Colon (tissue), 2 donors: ENCODE measurements at regions not wholly inside any gene's neighbourhood (a gene's known extent, or its start where the extent isn't known, plus 50 kb on each side); places are given as distances from the start of the nearest gene placed in this dataset.

Source experiments
- FAIRE-seq: peaks from 2 replicates; lab custom pipeline; 2012; peaks lifted over from hg19 to GRCh38; lab: Jason Lieb, UNC
- donor health status: control.
- donor health status: control.

DNA sequence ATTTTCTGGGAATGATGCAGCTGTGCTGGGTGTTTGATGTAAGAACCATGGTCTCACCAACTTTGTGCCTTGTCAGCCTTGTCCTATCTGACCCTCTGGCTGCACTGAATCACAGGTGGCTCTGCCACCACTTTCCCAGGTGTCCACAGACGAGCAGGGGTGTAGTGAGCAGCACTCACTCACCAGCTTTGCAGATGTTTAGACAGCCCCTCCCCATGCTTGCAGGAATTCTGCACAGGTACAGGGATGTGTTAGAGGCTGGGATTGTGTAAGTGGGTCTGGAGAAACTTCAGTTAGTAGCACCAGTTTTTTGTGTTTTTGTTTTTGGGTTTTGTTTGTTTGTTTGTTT is 88.2 kb upstream of the NAA20 start:
- FAIRE-seq: no peak

- FAIRE-seq: no peak
Measured at GRCh38 chr20:19929481-19930145, 87.5 kb upstream of the NAA20 start.

GRCh38 chr20:19930426-19930825 is 86.7 kb upstream of the NAA20 start:
- no peak for FAIRE-seq

GRCh38 chr20:19932170-19932667 is 84.9 kb upstream of the NAA20 start:
- no peak for FAIRE-seq

- no peak for FAIRE-seq
Measured at GRCh38 chr20:19934792-19935491, 82.2 kb upstream of the NAA20 start.

DNA sequence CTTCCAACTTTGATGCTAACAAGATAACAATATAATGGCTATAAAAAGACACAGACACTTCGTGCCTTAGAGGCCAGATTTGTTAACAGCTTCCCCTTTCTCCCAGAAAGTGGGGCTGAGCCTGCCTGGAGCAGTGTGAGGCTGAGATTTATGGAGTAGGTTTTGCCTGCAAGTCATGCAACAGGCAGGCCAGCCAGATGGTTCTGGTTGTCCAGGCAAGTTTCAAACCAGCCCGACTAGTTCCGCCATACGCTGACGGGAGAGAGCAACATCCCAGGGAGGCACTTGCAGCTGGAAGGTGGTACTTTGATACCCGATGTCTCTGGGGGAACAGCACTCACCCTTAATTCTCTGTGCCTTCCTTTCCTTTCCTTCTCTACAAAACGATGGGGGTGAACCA is 81.3 kb upstream of the NAA20 start:
- FAIRE-seq: no peak

GRCh38 chr20:19936466-19937200 is 80.5 kb upstream of the NAA20 start:
- FAIRE-seq: no peak

- no peak for FAIRE-seq
Measured at GRCh38 chr20:19937218-19937617, 79.9 kb upstream of the NAA20 start.

DNA sequence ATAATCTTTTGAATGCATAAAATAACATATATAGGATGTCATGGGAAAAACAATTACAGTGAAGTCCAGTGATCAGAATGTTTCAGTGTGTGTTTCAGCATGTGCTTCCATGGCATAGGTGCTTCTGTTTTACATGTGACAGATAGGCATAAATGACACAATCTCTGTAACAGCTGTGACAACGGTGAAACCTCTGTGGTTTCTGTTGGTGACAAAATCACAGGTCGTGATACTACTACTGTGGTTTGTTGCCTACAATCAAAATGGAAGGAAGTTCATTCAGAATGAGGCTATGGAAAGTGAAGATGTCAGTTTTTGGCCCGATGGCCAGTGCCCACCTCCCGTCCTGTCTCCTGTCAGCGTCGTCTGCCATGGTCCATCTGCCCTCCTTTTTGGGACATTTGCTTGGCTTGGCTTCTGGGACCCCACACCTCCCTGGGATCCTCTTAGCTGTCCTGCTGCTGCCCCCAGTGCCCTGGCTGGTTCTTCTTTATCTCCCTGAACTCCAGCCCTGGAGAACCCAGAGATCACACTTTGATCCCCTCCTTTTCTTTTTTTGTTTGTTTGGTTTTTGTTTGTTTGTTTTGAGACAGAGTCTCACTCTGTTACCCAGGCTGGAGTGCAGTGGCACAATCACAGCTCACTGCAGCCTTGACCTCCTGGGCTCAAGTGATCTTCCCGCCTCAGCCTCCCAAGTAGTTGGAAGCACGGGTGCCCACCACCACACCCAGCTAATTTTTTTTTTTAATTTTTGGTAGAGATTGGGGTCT is 79.3 kb upstream of the NAA20 start:
- no peak for FAIRE-seq

GRCh38 chr20:19938421-19939090 is 78.6 kb upstream of the NAA20 start:
- no peak for FAIRE-seq

DNA sequence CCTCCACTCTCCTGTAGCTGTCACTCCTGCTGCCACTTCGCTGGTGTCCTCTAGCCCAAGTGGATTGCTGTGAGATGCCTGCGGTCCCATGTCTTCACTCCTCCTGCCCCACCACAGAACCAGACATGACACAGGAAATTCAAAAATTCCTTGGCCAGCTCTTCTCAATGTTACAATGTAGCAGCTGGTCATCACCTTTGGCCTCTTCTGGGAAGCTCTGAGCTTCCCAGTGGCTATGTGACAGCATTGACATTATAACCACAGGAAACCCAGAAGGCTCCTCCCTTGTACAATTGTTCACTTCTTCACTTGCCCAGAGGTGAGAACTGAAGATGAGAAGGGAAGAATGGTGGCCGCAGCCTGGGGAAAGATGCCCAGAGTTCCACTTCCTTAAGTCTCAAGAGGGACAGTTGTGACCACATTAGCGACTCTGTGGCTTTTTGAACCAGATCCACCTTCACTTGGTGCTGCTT is 76.1 kb upstream of the NAA20 start:
- no peak for FAIRE-seq

GRCh38 chr20:19942611-19943010 is 74.6 kb upstream of the NAA20 start:
- FAIRE-seq: no peak

- FAIRE-seq: no peak
Measured at GRCh38 chr20:19943061-19943521, 74.1 kb upstream of the NAA20 start.

GRCh38 chr20:19944772-19945459 is 72.2 kb upstream of the NAA20 start:
- FAIRE-seq: no peak

GRCh38 chr20:19945732-19946670 is 71.2 kb upstream of the NAA20 start:
- no peak for FAIRE-seq

DNA sequence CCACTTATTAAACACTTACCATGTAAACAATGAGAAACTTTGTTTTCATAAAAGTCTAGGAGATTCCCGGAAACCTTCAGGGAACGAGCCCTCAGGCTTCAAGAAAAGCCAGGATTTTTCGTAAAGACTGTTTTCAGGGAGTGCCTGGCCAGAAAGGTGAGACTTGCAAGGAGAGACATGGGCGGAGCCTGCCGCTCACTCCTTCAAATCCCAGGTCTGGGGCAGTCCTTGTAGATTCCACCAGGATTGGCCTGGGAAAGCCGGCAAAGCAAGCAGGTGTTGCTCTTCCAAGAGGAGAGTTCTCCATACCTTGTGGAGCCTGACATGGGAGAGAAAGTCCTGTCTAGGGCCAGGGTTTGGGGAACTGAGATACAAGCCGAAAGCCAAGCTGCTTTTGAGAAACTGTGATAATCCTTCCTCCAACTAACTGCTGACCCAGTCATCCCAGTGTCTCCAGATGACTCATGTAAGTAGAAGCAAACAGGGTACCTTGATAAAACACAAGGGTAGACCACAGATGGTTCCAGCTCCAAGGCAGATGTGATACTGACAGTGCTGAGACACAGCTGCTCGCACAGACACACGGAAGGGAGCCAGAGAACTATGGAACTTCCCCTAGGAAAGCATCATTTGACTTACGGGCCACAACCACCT is 69.4 kb upstream of the NAA20 start:
- no peak for FAIRE-seq

DNA sequence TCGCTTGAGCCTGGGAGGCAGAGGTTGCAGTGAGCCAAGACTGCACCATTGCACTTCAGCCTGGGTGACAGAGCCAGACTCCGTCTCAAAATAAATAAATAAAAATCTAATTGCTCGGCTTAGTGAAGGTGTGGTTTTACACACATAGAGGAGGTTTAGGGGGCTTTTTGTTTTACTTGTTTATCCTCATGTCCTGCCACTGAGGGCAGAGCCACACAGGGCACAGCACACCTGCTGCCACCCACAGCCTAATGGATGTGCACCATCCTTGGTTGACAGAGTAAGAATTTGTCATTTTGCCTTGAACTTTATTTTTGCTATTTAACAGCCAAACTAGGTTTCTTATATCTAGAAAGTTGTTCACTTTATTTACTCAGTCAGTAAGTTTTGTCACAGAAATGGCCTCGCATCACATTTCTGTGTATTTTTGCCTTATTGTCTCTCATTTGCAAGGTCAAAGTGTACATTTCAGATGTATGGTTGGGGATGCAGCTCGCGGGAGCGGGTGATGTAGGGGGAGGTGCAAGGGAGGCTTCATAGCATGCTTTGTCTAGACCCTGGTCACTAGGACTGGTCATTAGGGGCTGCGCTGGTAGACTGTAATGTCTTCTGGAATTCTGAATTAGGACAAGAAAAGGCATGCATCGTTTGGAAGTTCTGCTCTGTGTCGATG is 67.8 kb upstream of the NAA20 start:
- FAIRE-seq: no peak

GRCh38 chr20:19950042-19950441 is 67.1 kb upstream of the NAA20 start:
- no peak for FAIRE-seq

DNA sequence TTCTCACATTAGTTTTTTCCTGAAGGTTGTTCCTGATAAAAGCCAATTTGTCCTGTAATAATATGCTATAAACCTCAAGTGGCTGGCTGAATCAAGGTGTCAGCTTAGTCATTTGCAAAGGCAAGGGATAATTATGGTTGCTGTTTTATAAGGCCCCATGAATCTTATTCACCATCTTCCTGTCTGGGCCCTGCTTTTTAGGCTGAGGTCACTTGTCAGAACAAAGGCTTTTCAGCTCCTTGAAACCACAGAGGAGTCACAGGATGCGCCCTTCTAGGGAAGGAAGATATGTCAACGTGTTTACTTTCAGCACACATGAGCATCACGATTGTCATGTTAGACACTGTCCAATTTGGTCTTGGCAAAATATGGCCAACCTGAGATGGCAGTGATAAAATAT is 64.8 kb upstream of the NAA20 start:
- FAIRE-seq: no peak
